ENCODE measurements at regions not wholly inside any gene's neighbourhood (a gene's known extent, or its start where the extent isn't known, plus 50 kb on each side); places are given as distances from the start of the nearest gene placed in this dataset.
A peak's percentile ranks its signal among the peaks of the same experiment; 100 is the strongest.
"Not testable (repeated sequence)": the region's sequence is repeated elsewhere in the genome, so short reads cannot be mapped to it uniquely, and the experiment has no call there.

GRCh38 chr14:82987502-82988124, 1454.0 kb upstream of the SEL1L start:
- DNase-seq: no peak
- in situ Hi-C loops (cut with HindIII; ENCODE audit: low pct_ligation_motif_present, low pct_unique_long_range_greater_than_20kb, low sequenced_read_pairs): no loop called here

GRCh38 chr14:82994547-82994946, 1460.9 kb upstream of the SEL1L start:
- DNase-seq; in situ Hi-C loops (cut with HindIII; ENCODE audit: low pct_ligation_motif_present, low pct_unique_long_range_greater_than_20kb, low sequenced_read_pairs): not testable (repeated sequence)

- in situ Hi-C loops (cut with HindIII; ENCODE audit: low pct_ligation_motif_present, low pct_unique_long_range_greater_than_20kb, low sequenced_read_pairs): no loop called here
- DNase-seq: peak; percentile 11
These were observed 1466.1 kb upstream of the SEL1L start for GRCh38 chr14:82999802-83000201.

- in situ Hi-C loops (cut with HindIII; ENCODE audit: low pct_ligation_motif_present, low pct_unique_long_range_greater_than_20kb, low sequenced_read_pairs): no loop called here
- no peak for DNase-seq
These were observed 1470.9 kb upstream of the SEL1L start for GRCh38 chr14:83004456-83005006.

- in situ Hi-C loops (cut with HindIII; ENCODE audit: low pct_ligation_motif_present, low pct_unique_long_range_greater_than_20kb, low sequenced_read_pairs): no loop called here
- no peak for DNase-seq
These were observed 1472.5 kb upstream of the SEL1L start for GRCh38 chr14:83006121-83006670.

GRCh38 chr14:83007052-83007451, 1473.4 kb upstream of the SEL1L start:
- DNase-seq; in situ Hi-C loops (cut with HindIII; ENCODE audit: low pct_ligation_motif_present, low pct_unique_long_range_greater_than_20kb, low sequenced_read_pairs): not testable (repeated sequence)

GRCh38 chr14:83007641-83008225, 1474.1 kb upstream of the SEL1L start:
- DNase-seq: no peak
- in situ Hi-C loops (cut with HindIII; ENCODE audit: low pct_ligation_motif_present, low pct_unique_long_range_greater_than_20kb, low sequenced_read_pairs): no loop called here

- in situ Hi-C loops (cut with HindIII; ENCODE audit: low pct_ligation_motif_present, low pct_unique_long_range_greater_than_20kb, low sequenced_read_pairs): no loop called here
- DNase-seq: no peak
These were observed 1483.6 kb upstream of the SEL1L start for GRCh38 chr14:83017296-83017695.

- no peak for DNase-seq
- in situ Hi-C loops (cut with HindIII; ENCODE audit: low pct_ligation_motif_present, low pct_unique_long_range_greater_than_20kb, low sequenced_read_pairs): no loop called here
These were observed 1486.2 kb upstream of the SEL1L start for GRCh38 chr14:83019744-83020414.

GRCh38 chr14:83021323-83021722, 1487.7 kb upstream of the SEL1L start:
- no peak for DNase-seq
- in situ Hi-C loops (cut with HindIII; ENCODE audit: low pct_ligation_motif_present, low pct_unique_long_range_greater_than_20kb, low sequenced_read_pairs): no loop called here

- DNase-seq: no peak
- in situ Hi-C loops (cut with HindIII; ENCODE audit: low pct_ligation_motif_present, low pct_unique_long_range_greater_than_20kb, low sequenced_read_pairs): no loop called here
These were observed 1489.7 kb upstream of the SEL1L start for GRCh38 chr14:83023369-83023768.

- in situ Hi-C loops (cut with HindIII; ENCODE audit: low pct_ligation_motif_present, low pct_unique_long_range_greater_than_20kb, low sequenced_read_pairs): no loop called here
- no peak for DNase-seq
These were observed 1507.6 kb upstream of the SEL1L start for GRCh38 chr14:83041224-83041623.

GRCh38 chr14:83042858-83043257, 1509.2 kb upstream of the SEL1L start:
- DNase-seq: no peak
- in situ Hi-C loops (cut with HindIII; ENCODE audit: low pct_ligation_motif_present, low pct_unique_long_range_greater_than_20kb, low sequenced_read_pairs): no loop called here

GRCh38 chr14:83044001-83044400, 1510.3 kb upstream of the SEL1L start:
- in situ Hi-C loops (cut with HindIII; ENCODE audit: low pct_ligation_motif_present, low pct_unique_long_range_greater_than_20kb, low sequenced_read_pairs): no loop called here
- no peak for DNase-seq

GRCh38 chr14:83047059-83047830, 1513.6 kb upstream of the SEL1L start:
- in situ Hi-C loops (cut with HindIII; ENCODE audit: low pct_ligation_motif_present, low pct_unique_long_range_greater_than_20kb, low sequenced_read_pairs): no loop called here
- DNase-seq: no peak

GRCh38 chr14:83053022-83053710, 1519.5 kb upstream of the SEL1L start:
- in situ Hi-C loops (cut with HindIII; ENCODE audit: low pct_ligation_motif_present, low pct_unique_long_range_greater_than_20kb, low sequenced_read_pairs): no loop called here
- DNase-seq: no peak

GRCh38 chr14:83058068-83058467, 1524.4 kb upstream of the SEL1L start:
- no peak for DNase-seq
- in situ Hi-C loops (cut with HindIII; ENCODE audit: low pct_ligation_motif_present, low pct_unique_long_range_greater_than_20kb, low sequenced_read_pairs): no loop called here

GRCh38 chr14:83071888-83072501, 1538.3 kb upstream of the SEL1L start:
- in situ Hi-C loops (cut with HindIII; ENCODE audit: low pct_ligation_motif_present, low pct_unique_long_range_greater_than_20kb, low sequenced_read_pairs): no loop called here
- DNase-seq: peak; percentile 66
